ENCODE measurements at regions not wholly inside any gene's neighbourhood (a gene's known extent, or its start where the extent isn't known, plus 50 kb on each side); places are given as distances from the start of the nearest gene placed in this dataset.

GRCh38 chr10:10292501-10292900 lies 725.2 kb upstream of the CELF2 start:
- H3K27me3 ChIP-seq = no peaks in the 10 kb centered on the region
- H3K9me3 ChIP-seq = no peaks in the 10 kb centered on the region
- no peak overlapping the region for H3K4me3 ChIP-seq
- no peak for DNase-seq
- no peaks in the 10 kb centered on the region for H3K36me3 ChIP-seq

DNA sequence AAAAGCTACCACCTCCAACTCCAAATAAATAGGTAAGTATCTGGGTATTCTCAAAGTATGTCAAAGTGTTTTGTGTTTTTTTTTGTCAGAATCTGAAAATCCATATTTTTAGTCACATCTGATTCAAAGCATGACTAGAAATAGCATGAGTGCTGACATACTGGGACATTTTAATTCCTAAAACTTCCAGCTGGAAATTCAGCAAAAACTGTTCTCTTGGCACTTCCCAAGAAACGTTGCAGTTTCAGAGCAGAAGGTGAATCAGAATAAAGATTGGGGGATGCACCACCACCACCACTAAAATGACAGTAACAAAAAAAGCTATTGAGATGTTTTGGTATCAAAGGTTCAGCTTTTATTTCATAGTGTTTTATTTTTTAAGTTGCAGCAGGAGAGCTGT lies 724.6 kb upstream of the CELF2 start:
- no peak overlapping the region for H3K4me3 ChIP-seq
- no peaks in the 10 kb centered on the region for H3K9me3 ChIP-seq
- no peak for DNase-seq
- H3K36me3 ChIP-seq = no peaks in the 10 kb centered on the region
- no peaks in the 10 kb centered on the region for H3K27me3 ChIP-seq

DNA sequence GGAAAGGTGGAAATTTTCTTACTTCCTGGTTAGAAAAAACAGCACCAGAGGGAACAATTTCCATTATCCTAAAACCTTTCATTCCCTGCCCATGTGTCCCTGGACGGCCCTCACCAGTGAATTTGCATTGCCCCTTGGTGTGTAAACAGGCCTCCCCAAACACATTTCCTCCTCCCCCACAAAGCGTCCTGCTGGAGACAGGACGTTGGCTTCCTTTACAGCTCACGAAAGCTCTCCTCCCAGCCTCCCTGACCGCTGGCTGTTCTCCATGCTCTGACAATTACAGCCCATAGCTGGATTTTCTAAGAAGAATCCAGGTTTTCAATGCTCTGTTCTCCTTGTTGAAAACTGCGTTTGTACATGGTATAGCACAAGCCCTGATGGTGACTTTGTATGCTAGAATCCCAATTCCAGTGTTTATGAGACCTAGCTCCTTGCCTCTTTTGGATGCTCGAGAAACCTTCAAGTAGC lies 724.2 kb upstream of the CELF2 start:
- no peaks in the 10 kb centered on the region for H3K9me3 ChIP-seq
- DNase-seq = peak; percentile 38
- H3K4me3 ChIP-seq = no peak overlapping the region
- no peaks in the 10 kb centered on the region for H3K36me3 ChIP-seq
- no peaks in the 10 kb centered on the region for H3K27me3 ChIP-seq

DNA sequence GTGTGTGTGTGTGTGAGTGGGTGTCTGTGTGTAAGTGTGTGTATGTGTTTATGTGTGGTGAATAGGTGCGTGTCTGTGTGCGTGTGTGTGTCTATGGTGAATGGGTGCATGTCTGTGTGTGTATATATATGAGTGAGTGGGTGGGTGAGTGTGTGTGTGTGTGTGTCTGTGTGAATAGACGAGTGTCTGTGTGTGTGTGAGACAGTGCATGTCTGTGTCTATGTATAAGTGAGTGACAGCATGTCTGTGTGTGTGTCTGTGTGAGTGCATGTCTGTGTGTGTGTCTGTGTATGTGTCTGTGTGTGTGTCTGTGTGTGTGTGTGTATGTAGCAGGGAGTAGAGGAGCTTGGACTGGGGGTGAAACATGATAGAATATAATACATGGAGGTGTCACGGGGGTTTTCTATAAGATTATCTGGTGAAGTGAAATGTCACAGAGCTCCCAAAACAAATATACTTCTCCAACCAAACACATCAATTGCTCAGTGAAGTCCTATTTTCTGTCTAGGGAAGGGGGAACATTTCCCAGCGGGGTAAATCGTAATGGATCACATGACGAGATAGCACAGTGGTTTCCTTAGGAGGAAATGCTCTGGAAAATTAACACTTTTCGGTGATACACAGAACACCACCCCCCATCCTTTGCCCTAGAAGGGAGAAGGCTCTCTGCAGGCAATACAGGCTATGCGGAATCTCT lies 723.3 kb upstream of the CELF2 start:
- Histone ChIP-seq H3K4me3 (no peak overlapping the region), H3K27me3 (no peaks in the 10 kb centered on the region)

GRCh38 chr10:10294881-10295529 lies 722.7 kb upstream of the CELF2 start:
- no peaks in the 10 kb centered on the region for H3K36me3 ChIP-seq
- DNase-seq = no peak
- no peaks in the 10 kb centered on the region for H3K27me3 ChIP-seq

More for the DNA sequence above, 723.3 kb upstream of the CELF2 start:
- no peak for DNase-seq
- Histone ChIP-seq H3K36me3 (no peaks in the 10 kb centered on the region), H3K9me3 (no peaks in the 10 kb centered on the region)

DNA sequence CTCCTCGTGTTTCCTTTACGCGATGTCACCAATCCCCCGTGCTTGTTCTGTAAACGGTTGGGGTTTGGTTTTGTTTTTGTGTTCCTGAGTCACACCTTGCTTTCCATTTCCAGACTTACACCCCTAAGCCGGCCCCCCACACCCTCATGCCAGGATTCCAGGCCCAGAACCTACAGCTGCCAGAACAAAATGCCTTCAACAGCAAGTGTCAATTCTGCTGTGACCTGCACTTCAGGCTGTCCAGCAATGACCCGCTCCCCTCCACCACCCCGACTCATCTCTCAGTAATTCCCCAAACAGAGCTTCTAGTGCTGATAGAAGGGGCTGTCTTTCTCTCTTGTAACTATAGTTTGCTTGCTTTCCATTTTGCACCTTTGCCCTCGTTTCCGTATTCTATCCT lies 722.1 kb upstream of the CELF2 start:
- Histone ChIP-seq H3K27me3 (no peaks in the 10 kb centered on the region), H3K9me3 (no peaks in the 10 kb centered on the region), H3K36me3 (no peaks in the 10 kb centered on the region), H3K4me3 (no peak overlapping the region)
- peak; percentile 20 for DNase-seq

More at GRCh38 chr10:10294881-10295529, 722.7 kb upstream of the CELF2 start:
- no peaks in the 10 kb centered on the region for H3K9me3 ChIP-seq
- no peak overlapping the region for H3K4me3 ChIP-seq

DNA sequence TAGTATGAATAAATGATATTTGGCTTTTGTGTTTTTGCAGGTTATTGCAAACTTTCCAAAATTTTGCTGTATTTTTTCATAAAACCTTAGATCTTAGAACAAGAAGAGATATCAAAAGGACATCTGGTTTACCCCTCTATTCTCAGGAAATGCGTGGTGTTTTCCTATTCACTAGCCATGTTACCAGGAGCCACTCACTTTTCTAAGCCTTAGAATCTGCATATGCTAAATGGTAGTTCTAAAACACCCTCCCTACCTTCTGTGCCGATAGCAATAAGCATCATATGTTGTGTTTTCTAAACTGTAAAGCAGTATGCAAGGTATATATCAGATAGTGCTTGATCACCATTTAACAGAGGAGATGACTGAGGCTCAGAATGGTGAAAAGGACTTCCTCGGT lies 715.0 kb upstream of the CELF2 start:
- no peaks in the 10 kb centered on the region for H3K27me3 ChIP-seq
- no peak for DNase-seq
- no peaks in the 10 kb centered on the region for H3K9me3 ChIP-seq
- no peaks in the 10 kb centered on the region for H3K36me3 ChIP-seq
- no peak overlapping the region for H3K4me3 ChIP-seq

DNA sequence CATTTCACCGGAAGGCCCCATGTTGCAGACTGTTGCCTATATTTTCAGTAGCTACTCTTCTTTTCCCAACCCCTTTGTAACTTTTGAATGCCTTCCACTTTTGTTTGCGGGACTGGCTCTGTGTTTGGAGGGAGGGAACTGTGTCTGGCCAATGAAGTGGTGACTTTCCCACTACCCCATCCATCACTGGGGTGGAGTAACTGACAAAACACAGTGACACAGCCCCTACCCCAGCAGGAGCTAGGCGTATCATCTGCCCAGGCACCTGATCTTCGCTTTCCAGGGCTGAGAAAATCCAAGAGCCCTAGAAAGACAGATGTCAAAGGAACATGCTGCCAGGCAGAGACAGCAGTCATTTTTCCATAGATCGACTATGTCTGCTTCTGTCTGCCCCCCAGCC lies 710.6 kb upstream of the CELF2 start:
- Histone ChIP-seq H3K4me3 (no peak overlapping the region), H3K27me3 (no peaks in the 10 kb centered on the region), H3K36me3 (no peaks in the 10 kb centered on the region), H3K9me3 (no peaks in the 10 kb centered on the region)
- DNase-seq = no peak

- no peaks in the 10 kb centered on the region for H3K27me3 ChIP-seq
- DNase-seq = no peak
- H3K36me3 ChIP-seq = no peaks in the 10 kb centered on the region
- H3K4me3 ChIP-seq = no peak overlapping the region
- no peaks in the 10 kb centered on the region for H3K9me3 ChIP-seq
Measured at GRCh38 chr10:10307551-10307950, 710.1 kb upstream of the CELF2 start.

DNA sequence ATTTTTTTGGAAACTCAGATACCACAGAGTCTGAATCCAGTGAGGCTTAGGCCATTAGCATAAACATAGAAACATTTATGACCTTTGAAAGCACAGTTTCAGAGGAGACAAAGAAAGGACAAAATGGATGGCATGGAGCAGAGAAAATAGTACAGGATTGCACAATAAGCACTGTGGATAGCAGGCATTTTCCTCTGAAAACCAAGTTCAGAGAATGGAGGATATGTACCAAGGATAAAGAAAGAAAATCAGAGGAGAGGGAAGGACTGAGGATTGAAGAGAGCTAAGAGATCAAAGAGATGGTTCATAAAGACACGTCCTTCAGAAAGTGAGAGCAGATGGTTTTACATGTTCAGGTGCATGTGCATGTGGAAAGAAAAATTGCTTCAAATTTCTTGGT lies 707.2 kb upstream of the CELF2 start:
- Histone ChIP-seq H3K9me3 (no peaks in the 10 kb centered on the region), H3K4me3 (no peak overlapping the region), H3K36me3 (no peaks in the 10 kb centered on the region), H3K27me3 (no peaks in the 10 kb centered on the region)
- DNase-seq = no peak

GRCh38 chr10:10311966-10312365 lies 705.7 kb upstream of the CELF2 start:
- Histone ChIP-seq H3K36me3 (no peaks in the 10 kb centered on the region), H3K9me3 (no peaks in the 10 kb centered on the region), H3K4me3 (no peak overlapping the region), H3K27me3 (no peaks in the 10 kb centered on the region)
- DNase-seq = no peak

DNA sequence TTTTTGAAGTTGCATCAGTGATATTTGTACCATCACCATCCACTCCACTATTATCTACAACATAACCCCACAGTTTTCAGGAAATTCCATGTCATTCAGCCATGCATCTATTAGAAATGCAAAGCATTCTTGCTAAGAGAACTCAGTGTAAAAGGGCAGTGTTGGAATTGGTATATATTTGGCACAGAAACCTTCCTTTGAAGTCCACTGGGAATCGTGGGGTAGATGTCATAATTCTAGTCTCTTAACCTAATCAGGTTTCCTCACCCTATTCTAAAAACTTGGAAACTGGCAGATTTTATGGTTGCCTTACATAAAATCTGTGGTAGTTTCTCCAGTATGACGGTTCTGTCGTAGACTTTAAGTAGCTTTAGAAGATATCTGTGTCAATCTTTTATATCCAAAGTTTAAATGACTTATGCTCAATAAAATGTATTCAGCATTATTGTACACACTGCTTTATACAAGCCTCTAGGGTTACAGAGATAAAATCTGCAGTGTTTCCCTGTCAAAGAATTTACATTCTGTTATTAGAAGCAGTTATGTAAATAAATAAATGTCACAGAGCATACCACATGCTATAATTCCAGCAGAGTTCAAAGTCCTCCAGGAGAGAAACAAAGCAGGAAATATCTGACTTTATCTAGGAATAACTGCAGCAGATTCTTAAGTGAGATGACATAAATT lies 704.4 kb upstream of the CELF2 start:
- H3K9me3 ChIP-seq = no peaks in the 10 kb centered on the region
- no peaks in the 10 kb centered on the region for H3K36me3 ChIP-seq
- no peak for DNase-seq
- no peak overlapping the region for H3K4me3 ChIP-seq
- H3K27me3 ChIP-seq = no peaks in the 10 kb centered on the region

DNA sequence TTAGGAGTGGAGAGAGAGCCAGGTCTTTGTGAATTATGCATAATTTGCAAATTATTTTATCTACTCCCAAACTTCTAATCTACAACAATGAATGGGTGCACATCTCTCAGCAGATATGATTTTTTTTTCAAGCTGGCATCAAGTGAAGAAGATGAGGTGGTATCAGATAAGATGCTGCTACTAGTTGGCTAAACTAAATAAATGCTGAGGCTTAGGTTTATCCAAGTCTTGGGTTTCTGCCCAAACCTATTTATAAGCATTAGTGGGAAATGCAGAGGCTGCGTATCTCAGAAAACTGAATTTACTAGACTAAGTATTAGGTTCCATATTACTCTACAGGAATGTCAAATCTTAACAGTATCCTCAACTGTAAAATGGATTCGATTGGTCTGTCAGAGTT lies 703.0 kb upstream of the CELF2 start:
- no peaks in the 10 kb centered on the region for H3K9me3 ChIP-seq
- DNase-seq = no peak

DNA sequence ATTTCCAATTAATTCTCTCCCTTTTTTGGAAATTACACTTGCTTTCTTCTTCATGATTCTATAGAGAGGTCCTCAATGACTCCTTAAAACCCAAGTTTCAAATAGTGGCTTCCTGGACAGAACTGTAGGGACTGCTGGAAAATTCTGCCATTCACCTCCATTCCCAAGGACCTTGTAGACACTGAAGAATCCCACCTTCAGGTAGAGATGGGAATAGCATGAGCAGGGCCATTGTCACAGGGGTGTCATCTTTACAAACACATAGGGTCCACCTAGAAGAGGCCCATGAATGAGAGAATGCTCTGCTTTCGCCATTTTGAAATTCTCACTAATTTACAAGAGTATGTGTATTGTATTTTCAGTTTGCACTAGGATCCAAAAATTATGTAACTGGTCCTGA lies 701.7 kb upstream of the CELF2 start:
- DNase-seq = no peak
- H3K9me3 ChIP-seq = no peaks in the 10 kb centered on the region
- H3K36me3 ChIP-seq = no peaks in the 10 kb centered on the region
- no peaks in the 10 kb centered on the region for H3K27me3 ChIP-seq
- no peak overlapping the region for H3K4me3 ChIP-seq

More for the DNA sequence above, 703.0 kb upstream of the CELF2 start:
- Histone ChIP-seq H3K4me3 (no peak overlapping the region), H3K36me3 (no peaks in the 10 kb centered on the region), H3K27me3 (no peaks in the 10 kb centered on the region)

DNA sequence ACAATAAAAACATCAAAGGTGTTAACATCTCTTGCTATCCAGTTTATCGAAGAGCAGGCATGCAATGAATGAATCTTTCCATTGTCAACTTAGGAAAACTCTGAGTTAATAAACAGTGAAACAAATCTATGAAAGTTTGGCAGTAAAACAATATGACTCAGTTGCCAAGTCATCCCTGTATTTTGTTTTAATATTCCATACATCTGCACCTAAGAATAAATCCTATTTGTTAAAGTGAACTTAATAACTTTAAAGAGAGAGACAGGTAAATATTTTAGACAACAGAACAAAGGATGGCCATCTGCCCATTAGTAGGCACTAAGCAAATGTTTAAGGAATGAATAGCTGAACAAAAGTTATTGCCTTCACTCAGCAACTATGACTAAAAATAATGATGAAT lies 700.5 kb upstream of the CELF2 start:
- DNase-seq = no peak
- Histone ChIP-seq H3K9me3 (no peaks in the 10 kb centered on the region), H3K4me3 (no peak overlapping the region), H3K36me3 (no peaks in the 10 kb centered on the region), H3K27me3 (no peaks in the 10 kb centered on the region)

DNA sequence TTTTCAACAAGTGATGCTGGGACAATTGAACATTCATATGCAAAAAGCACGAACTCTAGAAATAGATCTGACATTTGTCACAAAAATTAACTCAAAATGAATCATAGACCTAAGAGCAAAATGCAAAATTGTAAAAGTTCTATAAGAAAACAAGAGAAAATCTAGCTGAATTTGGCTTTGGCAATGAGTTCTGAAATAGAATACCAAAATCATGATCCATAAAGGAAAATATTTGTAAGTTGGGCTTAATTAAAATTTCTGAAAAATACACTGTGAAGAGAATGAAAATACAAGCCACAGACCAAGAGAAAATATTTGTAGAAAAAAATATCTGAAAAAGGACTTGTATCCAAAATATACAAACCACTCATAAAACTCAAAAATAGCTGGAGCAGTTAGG lies 698.8 kb upstream of the CELF2 start:
- no peaks in the 10 kb centered on the region for H3K27me3 ChIP-seq

GRCh38 chr10:10320956-10321355 lies 696.7 kb upstream of the CELF2 start:
- Histone ChIP-seq H3K4me3 (no peak overlapping the region), H3K27me3 (no peaks in the 10 kb centered on the region), H3K36me3 (no peaks in the 10 kb centered on the region), H3K9me3 (no peaks in the 10 kb centered on the region)
- DNase-seq = peak; percentile 8

More for the DNA sequence above, 698.8 kb upstream of the CELF2 start:
- no peak for DNase-seq
- H3K9me3 ChIP-seq = no peaks in the 10 kb centered on the region
- no peak overlapping the region for H3K4me3 ChIP-seq
- no peaks in the 10 kb centered on the region for H3K36me3 ChIP-seq

GRCh38 chr10:10326116-10326515 lies 691.6 kb upstream of the CELF2 start:
- Histone ChIP-seq H3K36me3 (no peaks in the 10 kb centered on the region), H3K27me3 (no peaks in the 10 kb centered on the region), H3K9me3 (no peaks in the 10 kb centered on the region), H3K4me3 (no peak overlapping the region)
- DNase-seq = no peak
